PC-9 (cell line): ENCODE measurements at regions not wholly inside any gene's neighbourhood (a gene's known extent, or its start where the extent isn't known, plus 50 kb on each side); places are given as distances from the start of the nearest gene placed in this dataset.
"Not testable (repeated sequence)": the region's sequence is repeated elsewhere in the genome, so short reads cannot be mapped to it uniquely, and the experiment has no call there.

Experiments
- BruUV-seq: library from RNA; stranded (reverse); fragments of 400-500 nt; replicated peaks from 2 replicates; lab custom pipeline; 2021; lab: Mats Ljungman, UMichigan
- CTCF ChIA-PET: fragments of 300-600 bp; sonication (Branson Sonifier 250); formaldehyde crosslinking; loops from one replicate; lab custom pipeline; 2022; ENCODE audit warnings: antibody characterized with exemption; lab: Charles Lee
- POLR2A ChIA-PET: fragments of 300-600 bp; sonication (Branson Sonifier 250); formaldehyde crosslinking; loops from one replicate; lab custom pipeline; 2022; ENCODE audit warnings: antibody characterized with exemption; ENCODE audit not compliant: unreplicated experiment; lab: Charles Lee
- DNase-seq, 2 experiments: peaks; one replicate each; pipeline versions ENCODE4 v3.0.0 to v3.0.0-alpha.2; 2015 to 2022; ENCODE audit warnings: mixed read lengths in 1 of 2
- H2AFZ ChIP-seq: fragments of 200-600 bp; sonication (generic); 2 replicates; pipeline ENCODE4 v1.8.1; 2017; ENCODE audit warnings: antibody characterized with exemption
- H3F3A ChIP-seq: fragments of 200-600 bp; sonication (generic); 2 replicates; pipeline ENCODE4 v1.8.1; 2017; ENCODE audit warnings: antibody characterized with exemption, mild to moderate bottlenecking, low read depth; ENCODE audit not compliant: insufficient read depth
- H3K27ac ChIP-seq: fragments of 200-600 bp; sonication (generic); 2 replicates; pipeline ENCODE4 v1.6.1; 2016; ENCODE audit warnings: mixed run types
- H3K27me3 ChIP-seq: fragments of 200-600 bp; sonication (generic); 2 replicates; pipeline ENCODE4 v1.6.1; 2016; ENCODE audit warnings: low read depth, mixed run types; ENCODE audit not compliant: insufficient read depth
- H3K36me3 ChIP-seq: fragments of 200-600 bp; sonication (generic); 2 replicates; pipeline ENCODE4 v1.6.1; 2016; ENCODE audit warnings: low read depth, mixed run types
- H3K4me1 ChIP-seq: fragments of 200-600 bp; sonication (generic); replicated peaks from 2 replicates; pipeline ENCODE4 v1.6.1; 2016; ENCODE audit warnings: mixed run types; ENCODE audit not compliant: insufficient read depth
- H3K4me2 ChIP-seq: fragments of 200-600 bp; sonication (generic); 2 replicates; pipeline ENCODE4 v1.6.1; 2017; ENCODE audit warnings: mixed run types
- H3K4me3 ChIP-seq: fragments of 200-600 bp; sonication (generic); 2 replicates; pipeline ENCODE4 v1.6.1; 2016; ENCODE audit warnings: mixed run types
- H3K79me2 ChIP-seq: fragments of 200-600 bp; sonication (generic); 2 replicates; pipeline ENCODE4 v1.6.1; 2017; ENCODE audit warnings: low read depth, mixed run types
- H3K9me2 ChIP-seq: fragments of 200-600 bp; sonication (generic); 2 replicates; pipeline ENCODE4 v1.8.1; 2017; ENCODE audit warnings: mild to moderate bottlenecking; ENCODE audit not compliant: insufficient read depth
- H3K9me3 ChIP-seq: fragments of 200-600 bp; sonication (generic); 2 replicates; pipeline ENCODE4 v1.8.1; 2016; ENCODE audit warnings: low read depth; ENCODE audit not compliant: insufficient read depth
- H4K20me1 ChIP-seq: fragments of 200-600 bp; sonication (generic); 2 replicates; pipeline ENCODE4 v1.8.1; 2017; ENCODE audit not compliant: insufficient read depth
- CTCF ChIP-seq: fragments of 200-600 bp; sonication (generic); conservative IDR thresholded peaks from 2 replicates; pipeline ENCODE4 v1.6.1; 2017; ENCODE audit warnings: mixed run types, antibody characterized with exemption, mild to moderate bottlenecking, moderate library complexity
- EZH2 ChIP-seq: fragments of 200-600 bp; sonication (generic); IDR thresholded peaks from 2 replicates; pipeline ENCODE4 v1.8.0; 2017; ENCODE audit warnings: antibody characterized with exemption, low read depth
- intact Hi-C: fragments of 100-400 bp; cut with micrococcal nuclease; formaldehyde crosslinking; loops from one replicate; pipeline ENCODE4 v1.10.0; 2022; ENCODE audit not compliant: unreplicated experiment

GRCh38 chr12:31807773-31808097 is 78.9 kb upstream of the AMN1 start:
- no peak for TF ChIP-seq EZH2
- TF ChIP-seq CTCF, result no peak
- intact Hi-C loops, result no loop called here
- Histone ChIP-seq H3K27ac (no peak overlapping the region), H3K4me1 (no peaks in the 10 kb centered on the region), H3K79me2 (no peaks in the 10 kb centered on the region), H3K4me3 (no peak overlapping the region), H3K4me2 (no peak overlapping the region), H3K9me2 (no peaks in the 10 kb centered on the region), H2AFZ (no peak overlapping the region), H3K36me3 (no peaks in the 10 kb centered on the region), H3F3A (no peaks in the 10 kb centered on the region), H3K27me3 (no peaks in the 10 kb centered on the region), H4K20me1 (no peaks in the 10 kb centered on the region), H3K9me3 (no peaks in the 10 kb centered on the region)
- CTCF ChIA-PET, result no interaction called here
- POLR2A ChIA-PET, result no interaction called here
- no TSS peak for BruUV-seq
- no peak for DNase-seq

- BruUV-seq, DNase-seq, H3K4me1 ChIP-seq, H3K9me2 ChIP-seq, H3K79me2 ChIP-seq, H3K9me3 ChIP-seq, H2AFZ ChIP-seq, CTCF ChIA-PET, intact Hi-C loops, H4K20me1 ChIP-seq, H3K4me3 ChIP-seq, H3K27me3 ChIP-seq, POLR2A ChIA-PET, H3F3A ChIP-seq, H3K27ac ChIP-seq, H3K36me3 ChIP-seq, H3K4me2 ChIP-seq: not testable (repeated sequence)
Measured at GRCh38 chr12:31807081-31807772, 78.4 kb upstream of the AMN1 start.

- H3K4me1 ChIP-seq, H2AFZ ChIP-seq, CTCF ChIA-PET, H3K4me3 ChIP-seq, BruUV-seq, H3K4me2 ChIP-seq, POLR2A ChIA-PET, intact Hi-C loops, H3K79me2 ChIP-seq, H3F3A ChIP-seq, H4K20me1 ChIP-seq, H3K27me3 ChIP-seq, H3K36me3 ChIP-seq, DNase-seq, H3K27ac ChIP-seq, H3K9me2 ChIP-seq, H3K9me3 ChIP-seq: not testable (repeated sequence)
Measured at GRCh38 chr12:31805681-31806080, 76.9 kb upstream of the AMN1 start.

- intact Hi-C loops, H3K9me2 ChIP-seq, H3K4me1 ChIP-seq, H2AFZ ChIP-seq, H3K27me3 ChIP-seq, H3K4me3 ChIP-seq, H3K9me3 ChIP-seq, H3F3A ChIP-seq, H3K4me2 ChIP-seq, BruUV-seq, H4K20me1 ChIP-seq, DNase-seq, H3K27ac ChIP-seq, H3K79me2 ChIP-seq, H3K36me3 ChIP-seq, CTCF ChIA-PET: not testable (repeated sequence)
- POLR2A ChIA-PET, result interaction anchor here (0.7 kb wide), 1 partner anchor 1080 kb away, joined by 8 read pairs; no protein-coding TSS in a partner anchor
Measured at GRCh38 chr12:31804707-31805106, 75.9 kb upstream of the AMN1 start.
